ENCODE measurements at regions not wholly inside any gene's neighbourhood (a gene's known extent, or its start where the extent isn't known, plus 50 kb on each side); places are given as distances from the start of the nearest gene placed in this dataset.

- Histone ChIP-seq H3K9me3 (replicated peaks; ENCODE audit: control insufficient read depth, insufficient read depth, low read depth, low read length) (0 out of 2 replicates have a peak, but pooled peaks cover 2% of the 10 kb centered on the region), H3K4me1 (replicated peaks in 1 of 2; ENCODE audit: control insufficient read depth in 2 of 2, insufficient read depth in 2 of 2, low read length in 2 of 2) (no peaks in the 10 kb centered on the region), H3K4me3 (no peak overlapping the region), H4K20me1 (replicated peaks; ENCODE audit: control insufficient read depth, insufficient read depth, low read length) (no peaks in the 10 kb centered on the region), H3K79me2 (ENCODE audit: control insufficient read depth, insufficient read depth, low read length) (no peaks in the 10 kb centered on the region), H3K27me3 (ENCODE audit: control insufficient read depth in 2 of 2, insufficient read depth in 2 of 2, low read length in 2 of 2) (no peaks in the 10 kb centered on the region), H3K27ac (ENCODE audit: extremely low read depth, low read depth, low read length) (no peak overlapping the region), H3K9me1 (ENCODE audit: control insufficient read depth, insufficient read depth, low read length) (no peaks in the 10 kb centered on the region), H3K9ac (ENCODE audit: insufficient read depth in 1 of 2, low read depth in 2 of 2, low read length in 2 of 2) (no peak overlapping the region), H3K36me3 (ENCODE audit: control insufficient read depth, insufficient read depth, low read length) (no peaks in the 10 kb centered on the region), H2AFZ (ENCODE audit: low read depth, low read length) (no peak overlapping the region), H3K4me2 (ENCODE audit: insufficient read depth, low read length) (no peak overlapping the region)
- intact Hi-C loops (cut with micrococcal nuclease): no loop called here
- ATAC-seq (no peak), FAIRE-seq (no peak), DNase-seq (ENCODE audit: extremely low read depth in 1 of 4, low spot score in 3 of 4) (no peak)
- ChIA-PET POLR2A (no interaction called here), CTCF (ENCODE audit: low intra/inter-chr PET ratio) (no interaction called here)
- no TSS peak for BruUV-seq (replicated peaks)
- TF ChIP-seq SMC3 (conservative IDR thresholded peaks at IDR 0.05; ENCODE audit: insufficient read depth, low read depth, low read length): no peak
- no peak for TF ChIP-seq TAL1 (IDR thresholded peaks at IDR 0.05)
- TF ChIP-seq NEUROD1 (IDR thresholded peaks at IDR 0.05; ENCODE audit: borderline replicate concordance, low read depth, low read length, partially characterized antibody): no peak
- no peak for TF ChIP-seq HMG20A (CRISPR knock-in tag; conservative IDR thresholded peaks at IDR 0.05)
- no peak for TF ChIP-seq NUFIP1 (IDR thresholded peaks at IDR 0.05; ENCODE audit: partially characterized antibody)
- no peak for TF ChIP-seq EWSR1 (IDR thresholded peaks at IDR 0.05; ENCODE audit: borderline replicate concordance, low read depth, partially characterized antibody)
- no peak for TF ChIP-seq TCF7 (IDR thresholded peaks at IDR 0.05; ENCODE audit: borderline replicate concordance)
- no peak for TF ChIP-seq CGGBP1 (CRISPR knock-in tag; IDR thresholded peaks at IDR 0.05)
- no peak for TF ChIP-seq ZNF239 (CRISPR knock-in tag; IDR thresholded peaks at IDR 0.05)
- no peak for TF ChIP-seq ZNF75A (CRISPR knock-in tag; IDR thresholded peaks at IDR 0.05)
- no peak for TF ChIP-seq ZNF644 (tag; IDR thresholded peaks at IDR 0.05; ENCODE audit: low read depth)
- no peak for TF ChIP-seq SRSF3 (IDR thresholded peaks at IDR 0.05; ENCODE audit: insufficient read depth, low read length)
- no peak for TF ChIP-seq GTF2B (IDR thresholded peaks at IDR 0.05; ENCODE audit: extremely low read depth, insufficient read length)
- WGBS (ENCODE audit: insufficient coverage, low coverage, missing lambda C conversion rate): 0% methylated on average over 1 of the region's 1 CpG
- in situ Hi-C loops (cut with MboI): no loop called here
Measured at GRCh38 chr5:113742639-113743038, 229.1 kb downstream of the YTHDC2 start.
